NB4 (cell line): ENCODE measurements at regions not wholly inside any gene's neighbourhood (a gene's known extent, or its start where the extent isn't known, plus 50 kb on each side); places are given as distances from the start of the nearest gene placed in this dataset.

Source experiments
- CTCF ChIP-seq: IDR thresholded peaks from one replicate; pipeline ENCODE4 v1.5.1; 2012; ENCODE audit warnings: low read depth, low read length
- POLR2A ChIP-seq: IDR thresholded peaks from 2 replicates; pipeline ENCODE4 v1.6.1; 2011; ENCODE audit warnings: mild to moderate bottlenecking; ENCODE audit not compliant: insufficient read length; ENCODE audit errors: extremely low read depth

DNA sequence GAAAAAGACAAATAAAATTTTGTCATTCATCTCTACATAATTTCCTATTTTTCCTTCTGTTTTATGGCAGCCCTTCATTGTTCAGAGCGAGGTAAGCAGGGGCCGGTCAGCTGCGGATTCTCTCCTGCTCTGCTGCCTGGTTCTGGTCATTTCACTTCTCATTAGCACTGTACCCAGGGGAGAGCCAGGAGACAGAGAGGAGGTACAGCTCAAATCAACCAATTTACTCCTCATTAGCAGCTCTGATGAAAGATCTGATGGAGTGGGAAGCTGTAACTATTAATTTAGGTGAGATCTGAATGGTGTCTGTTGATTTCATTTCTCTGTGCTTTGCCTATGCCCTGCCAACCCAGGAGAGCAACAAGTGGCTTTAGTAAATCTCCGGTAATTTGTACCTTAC lies 241.5 kb upstream of the PFKP start:
- TF ChIP-seq CTCF (no peak), POLR2A (no peak)
